ENCODE measurements at regions not wholly inside any gene's neighbourhood (a gene's known extent, or its start where the extent isn't known, plus 50 kb on each side); places are given as distances from the start of the nearest gene placed in this dataset.

GRCh38 chr16:54522584-54522983 is 236.0 kb upstream of the IRX3 start:
- peaks cover 3% of the 10 kb centered on the region for H3K9me3 Mint-ChIP-seq (ENCODE audit: low read depth, unreplicated experiment)
- H3K4me1 Mint-ChIP-seq (ENCODE audit: low read depth, unreplicated experiment), result no peaks in the 10 kb centered on the region
- no peak overlapping the region for H3K4me3 Mint-ChIP-seq (ENCODE audit: low read depth, unreplicated experiment)
- DNase-seq, result no peak
- no peaks in the 10 kb centered on the region for H3K36me3 Mint-ChIP-seq (ENCODE audit: insufficient read depth, unreplicated experiment)
- TF ChIP-seq, protein P1, sequence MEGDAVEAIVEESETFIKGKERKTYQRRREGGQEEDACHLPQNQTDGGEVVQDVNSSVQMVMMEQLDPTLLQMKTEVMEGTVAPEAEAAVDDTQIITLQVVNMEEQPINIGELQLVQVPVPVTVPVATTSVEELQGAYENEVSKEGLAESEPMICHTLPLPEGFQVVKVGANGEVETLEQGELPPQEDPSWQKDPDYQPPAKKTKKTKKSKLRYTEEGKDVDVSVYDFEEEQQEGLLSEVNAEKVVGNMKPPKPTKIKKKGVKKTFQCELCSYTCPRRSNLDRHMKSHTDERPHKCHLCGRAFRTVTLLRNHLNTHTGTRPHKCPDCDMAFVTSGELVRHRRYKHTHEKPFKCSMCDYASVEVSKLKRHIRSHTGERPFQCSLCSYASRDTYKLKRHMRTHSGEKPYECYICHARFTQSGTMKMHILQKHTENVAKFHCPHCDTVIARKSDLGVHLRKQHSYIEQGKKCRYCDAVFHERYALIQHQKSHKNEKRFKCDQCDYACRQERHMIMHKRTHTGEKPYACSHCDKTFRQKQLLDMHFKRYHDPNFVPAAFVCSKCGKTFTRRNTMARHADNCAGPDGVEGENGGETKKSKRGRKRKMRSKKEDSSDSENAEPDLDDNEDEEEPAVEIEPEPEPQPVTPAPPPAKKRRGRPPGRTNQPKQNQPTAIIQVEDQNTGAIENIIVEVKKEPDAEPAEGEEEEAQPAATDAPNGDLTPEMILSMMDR (IDR thresholded peaks at IDR 0.05; ENCODE audit: unreplicated experiment), result no peak
- peaks cover 8% of the 10 kb centered on the region for H3K27me3 Mint-ChIP-seq (ENCODE audit: unreplicated experiment)
- intact Hi-C loops (cut with micrococcal nuclease; ENCODE audit: unreplicated experiment), result no loop called here
- CTCF ChIA-PET, result no interaction called here
- H3K27ac Mint-ChIP-seq (ENCODE audit: unreplicated experiment), result no peak overlapping the region
- no TSS peak for BruUV-seq (replicated peaks)

- CTCF ChIA-PET, result no interaction called here
These were observed 234.7 kb upstream of the IRX3 start for GRCh38 chr16:54521327-54521726.

GRCh38 chr16:54519161-54519695 is 232.6 kb upstream of the IRX3 start:
- Mint-ChIP-seq H3K4me3 (ENCODE audit: low read depth, unreplicated experiment) (no peak overlapping the region), H3K36me3 (ENCODE audit: insufficient read depth, unreplicated experiment) (no peaks in the 10 kb centered on the region), H3K4me1 (ENCODE audit: low read depth, unreplicated experiment) (no peaks in the 10 kb centered on the region), H3K27me3 (ENCODE audit: unreplicated experiment) (peaks cover 15% of the 10 kb centered on the region), H3K9me3 (ENCODE audit: low read depth, unreplicated experiment) (no peaks in the 10 kb centered on the region), H3K27ac (ENCODE audit: unreplicated experiment) (no peak overlapping the region)
- intact Hi-C loops (cut with micrococcal nuclease; ENCODE audit: unreplicated experiment), result no loop called here
- BruUV-seq (replicated peaks), result no TSS peak
- DNase-seq, result no peak
- TF ChIP-seq, protein P1 (IDR thresholded peaks at IDR 0.05; ENCODE audit: unreplicated experiment), result no peak
- CTCF ChIA-PET, result no interaction called here

More at GRCh38 chr16:54521327-54521726, 234.7 kb upstream of the IRX3 start:
- H3K9me3 Mint-ChIP-seq (ENCODE audit: low read depth, unreplicated experiment), result peaks cover 3% of the 10 kb centered on the region
- H3K36me3 Mint-ChIP-seq (ENCODE audit: insufficient read depth, unreplicated experiment), result no peaks in the 10 kb centered on the region
- intact Hi-C loops (cut with micrococcal nuclease; ENCODE audit: unreplicated experiment), result no loop called here
- DNase-seq, result no peak
- no peaks in the 10 kb centered on the region for H3K4me1 Mint-ChIP-seq (ENCODE audit: low read depth, unreplicated experiment)
- TF ChIP-seq, protein P1 (IDR thresholded peaks at IDR 0.05; ENCODE audit: unreplicated experiment), result no peak
- BruUV-seq (replicated peaks), result no TSS peak
- H3K27me3 Mint-ChIP-seq (ENCODE audit: unreplicated experiment), result peaks cover 15% of the 10 kb centered on the region
- no peak overlapping the region for H3K4me3 Mint-ChIP-seq (ENCODE audit: low read depth, unreplicated experiment)
- H3K27ac Mint-ChIP-seq (ENCODE audit: unreplicated experiment), result no peak overlapping the region

- Mint-ChIP-seq H3K9me3 (ENCODE audit: low read depth, unreplicated experiment) (no peaks in the 10 kb centered on the region), H3K27me3 (ENCODE audit: unreplicated experiment) (peaks cover 15% of the 10 kb centered on the region), H3K4me3 (ENCODE audit: low read depth, unreplicated experiment) (no peak overlapping the region), H3K36me3 (ENCODE audit: insufficient read depth, unreplicated experiment) (no peaks in the 10 kb centered on the region), H3K4me1 (ENCODE audit: low read depth, unreplicated experiment) (no peaks in the 10 kb centered on the region), H3K27ac (ENCODE audit: unreplicated experiment) (no peak overlapping the region)
- intact Hi-C loops (cut with micrococcal nuclease; ENCODE audit: unreplicated experiment), result no loop called here
- CTCF ChIA-PET, result interaction anchor here (0.6 kb wide), 1 partner anchor 22 kb away, joined by 4 read pairs; no protein-coding TSS in a partner anchor
- no peak for DNase-seq
- TF ChIP-seq, protein P1 (IDR thresholded peaks at IDR 0.05; ENCODE audit: unreplicated experiment), result no peak
- no TSS peak for BruUV-seq (replicated peaks)
These were observed 230.6 kb upstream of the IRX3 start for GRCh38 chr16:54517181-54517580.
